PC-3 (cell line): ENCODE measurements at regions not wholly inside any gene's neighbourhood (a gene's known extent, or its start where the extent isn't known, plus 50 kb on each side); places are given as distances from the start of the nearest gene placed in this dataset.
"Not testable (repeated sequence)": the region's sequence is repeated elsewhere in the genome, so short reads cannot be mapped to it uniquely, and the experiment has no call there.

Experiments used
- CTCF ChIP-seq: fragments of 300-600 bp; sonication (generic); conservative IDR thresholded peaks from 2 replicates; pipeline ENCODE4 v1.5.1; 2017; ENCODE audit warnings: antibody characterized with exemption, low read depth, mild to moderate bottlenecking, low read length
- EZH2 ChIP-seq: fragments of 300-600 bp; sonication (generic); IDR thresholded peaks from one replicate; pipeline ENCODE4 v1.6.1; 2017; ENCODE audit warnings: antibody characterized with exemption, mild to moderate bottlenecking, low read length; ENCODE audit not compliant: unreplicated experiment
- EZH2phosphoT487 ChIP-seq: fragments of 300-600 bp; sonication (generic); IDR thresholded peaks from 2 replicates; pipeline ENCODE4 v1.6.1; 2018; ENCODE audit warnings: mild to moderate bottlenecking, antibody characterized with exemption, low read length, borderline replicate concordance

GRCh38 chr14:38538053-38538452 lies 282.2 kb upstream of the CLEC14A start:
- not testable (repeated sequence) for TF ChIP-seq CTCF, EZH2phosphoT487, EZH2
